ENCODE measurements at regions not wholly inside any gene's neighbourhood (a gene's known extent, or its start where the extent isn't known, plus 50 kb on each side); places are given as distances from the start of the nearest gene placed in this dataset.

- no peaks in the 10 kb centered on the region for H3K79me2 ChIP-seq (ENCODE audit: insufficient read depth, low read length)
- TF ChIP-seq ZNF17 (CRISPR knock-in tag; IDR thresholded peaks at IDR 0.05) (no peak), ZNF431 (CRISPR knock-in tag; IDR thresholded peaks at IDR 0.05; ENCODE audit: borderline replicate concordance, low read depth) (no peak), HMG20A (CRISPR knock-in tag; IDR thresholded peaks at IDR 0.05; ENCODE audit: borderline replicate concordance) (peak; percentile 10; the same call in 1 of the 2 replicates), HDAC1 (CRISPR knock-in tag; IDR thresholded peaks at IDR 0.05) (no peak), ZNF282 (IDR thresholded peaks at IDR 0.05; ENCODE audit: partially characterized antibody) (no peak), PLSCR1 (CRISPR knock-in tag; IDR thresholded peaks at IDR 0.05; ENCODE audit: borderline replicate concordance) (no peak), ZBTB4 (CRISPR knock-in tag; IDR thresholded peaks at IDR 0.05; ENCODE audit: borderline replicate concordance) (no peak)
- peak overlapping the region; percentile 42 for H2AFZ ChIP-seq (ENCODE audit: low read length)
- BruUV-seq (replicated peaks), result no TSS peak
- CTCF ChIA-PET (ENCODE audit: low intra/inter-chr PET ratio, low total read pairs), result no interaction called here
- intact Hi-C loops (cut with micrococcal nuclease; ENCODE audit: unreplicated experiment), result loop anchor here (2.0 to 5.0 kb wide), 3 partner anchors 23 to 221 kb away; no protein-coding TSS in a partner anchor
- POLR2A ChIA-PET, result interaction anchor here (1.0 to 1.2 kb wide), 3 partner anchors 37 to 550 kb away, joined by 4 to 5 read pairs (median 5); no protein-coding TSS in a partner anchor
- in situ Hi-C loops (cut with HindIII; ENCODE audit: extremely low pct_ligation_motif_present, low pct_unique_long_range_greater_than_20kb), result no loop called here
- no peak for DNase-seq (ENCODE audit: low spot score)
- no peaks in the 10 kb centered on the region for H3K9me3 ChIP-seq (ENCODE audit: low read length)
- no peaks in the 10 kb centered on the region for H3K27me3 ChIP-seq (ENCODE audit: control insufficient read depth in 1 of 2, insufficient read depth in 2 of 2, low read length in 2 of 2)
- no peaks in the 10 kb centered on the region for H3K36me3 ChIP-seq (replicated peaks in 1 of 2; ENCODE audit: control insufficient read depth in 1 of 2, insufficient read depth in 2 of 2, low read length in 2 of 2)
- peak overlapping the region; percentile 23 for H3K27ac ChIP-seq (ENCODE audit: extremely low read length, insufficient read depth, low read length)
- peaks cover 68% of the 10 kb centered on the region for H3K4me1 ChIP-seq (ENCODE audit: insufficient read depth, low read length)
- ATAC-seq, result no peak
- no peak overlapping the region for H3K4me3 ChIP-seq (replicated peaks in 1 of 3; ENCODE audit: insufficient read depth in 1 of 3, low read depth in 2 of 3, low read length in 3 of 3)
- no peak overlapping the region for H3K9ac ChIP-seq (ENCODE audit: insufficient read depth, low read depth, low read length)
- no peaks in the 10 kb centered on the region for H4K20me1 ChIP-seq (ENCODE audit: insufficient read depth, low read length)
- FAIRE-seq, result no peak
- WGBS (ENCODE audit: low lambda C conversion rate), result 97% methylated on average over 4 of the region's 4 CpGs
- no peak overlapping the region for H3K4me2 ChIP-seq (ENCODE audit: low read depth, low read length)
Observed at GRCh38 chr2:226581661-226582060, 218.0 kb downstream of the IRS1 start.
